ENCODE measurements at regions not wholly inside any gene's neighbourhood (a gene's known extent, or its start where the extent isn't known, plus 50 kb on each side); places are given as distances from the start of the nearest gene placed in this dataset.
"Not testable (repeated sequence)": the region's sequence is repeated elsewhere in the genome, so short reads cannot be mapped to it uniquely, and the experiment has no call there.

- no peak for DNase-seq (ENCODE audit: low spot score)
Observed at GRCh38 chr3:152667267-152667666, 167.7 kb upstream of the P2RY1 start.

- DNase-seq (ENCODE audit: low spot score) = no peak
Observed at GRCh38 chr3:152669560-152669959, 165.4 kb upstream of the P2RY1 start.

- DNase-seq (ENCODE audit: low spot score) = no peak
Observed at GRCh38 chr3:152671446-152672319, 163.2 kb upstream of the P2RY1 start.

GRCh38 chr3:152672320-152672649, 162.6 kb upstream of the P2RY1 start:
- DNase-seq (ENCODE audit: low spot score) = no peak

GRCh38 chr3:152676810-152677379, 158.0 kb upstream of the P2RY1 start:
- no peak for DNase-seq (ENCODE audit: low spot score)

GRCh38 chr3:152677491-152677890, 157.4 kb upstream of the P2RY1 start:
- DNase-seq (ENCODE audit: low spot score) = no peak

GRCh38 chr3:152682477-152682876, 152.5 kb upstream of the P2RY1 start:
- DNase-seq (ENCODE audit: low spot score) = no peak

- DNase-seq (ENCODE audit: low spot score) = no peak
Observed at GRCh38 chr3:152683521-152683999, 151.4 kb upstream of the P2RY1 start.

- no peak for DNase-seq (ENCODE audit: low spot score)
Observed at GRCh38 chr3:152684279-152684678, 150.7 kb upstream of the P2RY1 start.

GRCh38 chr3:152688313-152688712, 146.6 kb upstream of the P2RY1 start:
- no peak for DNase-seq (ENCODE audit: low spot score)

- not testable (repeated sequence) for DNase-seq (ENCODE audit: low spot score)
Observed at GRCh38 chr3:152692326-152692725, 142.6 kb upstream of the P2RY1 start.

- DNase-seq (ENCODE audit: low spot score) = not testable (repeated sequence)
Observed at GRCh38 chr3:152693521-152694250, 141.2 kb upstream of the P2RY1 start.

GRCh38 chr3:152695840-152696239, 139.1 kb upstream of the P2RY1 start:
- DNase-seq (ENCODE audit: low spot score) = no peak

- no peak for DNase-seq (ENCODE audit: low spot score)
Observed at GRCh38 chr3:152696962-152697361, 138.0 kb upstream of the P2RY1 start.

- no peak for DNase-seq (ENCODE audit: low spot score)
Observed at GRCh38 chr3:152703245-152703890, 131.6 kb upstream of the P2RY1 start.

- DNase-seq (ENCODE audit: low spot score) = no peak
Observed at GRCh38 chr3:152706991-152707713, 127.8 kb upstream of the P2RY1 start.

GRCh38 chr3:152709659-152710058, 125.3 kb upstream of the P2RY1 start:
- no peak for DNase-seq (ENCODE audit: low spot score)

GRCh38 chr3:152710549-152710948, 124.4 kb upstream of the P2RY1 start:
- DNase-seq (ENCODE audit: low spot score) = no peak

GRCh38 chr3:152713989-152714388, 120.9 kb upstream of the P2RY1 start:
- no peak for DNase-seq (ENCODE audit: low spot score)

- DNase-seq (ENCODE audit: low spot score) = no peak
Observed at GRCh38 chr3:152714507-152714906, 120.4 kb upstream of the P2RY1 start.

- DNase-seq (ENCODE audit: low spot score) = no peak
Observed at GRCh38 chr3:152717252-152717651, 117.7 kb upstream of the P2RY1 start.

GRCh38 chr3:152718810-152719209, 116.1 kb upstream of the P2RY1 start:
- no peak for DNase-seq (ENCODE audit: low spot score)
